GM18858 (cell line): ENCODE measurements at regions not wholly inside any gene's neighbourhood (a gene's known extent, or its start where the extent isn't known, plus 50 kb on each side); places are given as distances from the start of the nearest gene placed in this dataset.

Source experiments
- ATAC-seq: cut with Tn5 transposase; IDR thresholded peaks from one replicate; pipeline ENCODE4 v1.9.1; 2021; ENCODE audit not compliant: unreplicated experiment

GRCh38 chr5:89942171-89942570 lies 467.4 kb downstream of the CETN3 start:
- ATAC-seq = no peak

GRCh38 chr5:89936576-89936975 lies 473.0 kb downstream of the CETN3 start:
- no peak for ATAC-seq

- ATAC-seq = peak; percentile 30
Observed at GRCh38 chr5:89934069-89934468, 475.5 kb downstream of the CETN3 start.

GRCh38 chr5:89932771-89933181 lies 476.8 kb downstream of the CETN3 start:
- no peak for ATAC-seq

GRCh38 chr5:89930591-89931392 lies 478.8 kb downstream of the CETN3 start:
- ATAC-seq = peak; percentile 89

- ATAC-seq = no peak
Observed at GRCh38 chr5:89929834-89930233, 479.7 kb downstream of the CETN3 start.

- no peak for ATAC-seq
Observed at GRCh38 chr5:89929173-89929572, 480.4 kb downstream of the CETN3 start.

- ATAC-seq = no peak
Observed at GRCh38 chr5:89922161-89922560, 487.4 kb downstream of the CETN3 start.

GRCh38 chr5:89917112-89917511 lies 492.4 kb downstream of the CETN3 start:
- ATAC-seq = no peak

- no peak for ATAC-seq
Observed at GRCh38 chr5:89916131-89916530, 493.4 kb downstream of the CETN3 start.

GRCh38 chr5:89908876-89909275 lies 500.7 kb downstream of the CETN3 start:
- no peak for ATAC-seq

GRCh38 chr5:89904442-89904841 lies 505.1 kb downstream of the CETN3 start:
- ATAC-seq = no peak

- no peak for ATAC-seq
Observed at GRCh38 chr5:89901983-89902382, 507.6 kb downstream of the CETN3 start.

- ATAC-seq = no peak
Observed at GRCh38 chr5:89901346-89901745, 508.2 kb downstream of the CETN3 start.

GRCh38 chr5:89900346-89900745 lies 509.2 kb downstream of the CETN3 start:
- no peak for ATAC-seq

- ATAC-seq = no peak
Observed at GRCh38 chr5:89899559-89899958, 510.0 kb downstream of the CETN3 start.

GRCh38 chr5:89893546-89893945 lies 516.0 kb downstream of the CETN3 start:
- ATAC-seq = no peak

- no peak for ATAC-seq
Observed at GRCh38 chr5:89885670-89886069, 523.9 kb downstream of the CETN3 start.

GRCh38 chr5:89883967-89884366 lies 525.6 kb downstream of the CETN3 start:
- no peak for ATAC-seq

- ATAC-seq = no peak
Observed at GRCh38 chr5:89878140-89879132, 531.1 kb downstream of the CETN3 start.

- ATAC-seq = no peak
Observed at GRCh38 chr5:89871906-89872305, 537.6 kb downstream of the CETN3 start.

- no peak for ATAC-seq
Observed at GRCh38 chr5:89869346-89869745, 540.2 kb downstream of the CETN3 start.
